Testis (tissue), 2 donors: ENCODE measurements at regions not wholly inside any gene's neighbourhood (a gene's known extent, or its start where the extent isn't known, plus 50 kb on each side); places are given as distances from the start of the nearest gene placed in this dataset.

Experiments
- POLR2A ChIP-seq: fragments of 450-650 bp; IDR thresholded peaks from one replicate; pipeline ENCODE4 v1.6.1; 2017; ENCODE audit warnings: antibody characterized with exemption, mild to moderate bottlenecking, moderate library complexity
- TF ChIP-seq, protein P1 (sequence below), 3 experiments: fragments of 450-650 bp in 2 of 3; fragments of 200-600 bp in 1 of 3; sonication (generic) in 1 of 3; IDR thresholded peaks; one replicate each; pipeline ENCODE4 v1.5.1; 2016 to 2019; ENCODE audit warnings: antibody characterized with exemption in 3 of 3, mild to moderate bottlenecking in 2 of 3, moderate library complexity in 1 of 3

DNA sequence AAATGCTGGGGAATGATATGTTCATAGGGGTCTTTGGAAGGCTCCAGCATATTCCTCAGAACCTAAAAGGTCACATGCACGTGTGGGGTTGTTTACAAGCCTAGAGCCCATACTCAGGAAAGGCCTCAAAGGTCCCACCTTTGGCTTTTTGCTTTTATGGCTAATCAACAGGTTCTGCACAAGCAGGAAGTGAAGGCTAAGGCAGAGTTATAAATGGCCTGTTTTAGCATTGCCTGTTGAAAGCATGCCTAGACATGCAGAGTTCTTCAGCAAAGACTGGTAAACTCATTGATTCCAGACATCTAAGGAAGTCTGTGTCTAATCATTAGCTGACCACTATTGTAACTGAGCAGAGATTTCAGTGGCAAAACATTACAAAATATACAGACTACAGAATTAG, 198.3 kb downstream of the KCNRG start:
- TF ChIP-seq, protein P1, sequence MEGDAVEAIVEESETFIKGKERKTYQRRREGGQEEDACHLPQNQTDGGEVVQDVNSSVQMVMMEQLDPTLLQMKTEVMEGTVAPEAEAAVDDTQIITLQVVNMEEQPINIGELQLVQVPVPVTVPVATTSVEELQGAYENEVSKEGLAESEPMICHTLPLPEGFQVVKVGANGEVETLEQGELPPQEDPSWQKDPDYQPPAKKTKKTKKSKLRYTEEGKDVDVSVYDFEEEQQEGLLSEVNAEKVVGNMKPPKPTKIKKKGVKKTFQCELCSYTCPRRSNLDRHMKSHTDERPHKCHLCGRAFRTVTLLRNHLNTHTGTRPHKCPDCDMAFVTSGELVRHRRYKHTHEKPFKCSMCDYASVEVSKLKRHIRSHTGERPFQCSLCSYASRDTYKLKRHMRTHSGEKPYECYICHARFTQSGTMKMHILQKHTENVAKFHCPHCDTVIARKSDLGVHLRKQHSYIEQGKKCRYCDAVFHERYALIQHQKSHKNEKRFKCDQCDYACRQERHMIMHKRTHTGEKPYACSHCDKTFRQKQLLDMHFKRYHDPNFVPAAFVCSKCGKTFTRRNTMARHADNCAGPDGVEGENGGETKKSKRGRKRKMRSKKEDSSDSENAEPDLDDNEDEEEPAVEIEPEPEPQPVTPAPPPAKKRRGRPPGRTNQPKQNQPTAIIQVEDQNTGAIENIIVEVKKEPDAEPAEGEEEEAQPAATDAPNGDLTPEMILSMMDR (IDR thresholded peaks at IDR 0.05) = no peak
- TF ChIP-seq POLR2A = no peak
